Left ventricle myocardium inferior (tissue), 1 donor: ENCODE measurements at regions not wholly inside any gene's neighbourhood (a gene's known extent, or its start where the extent isn't known, plus 50 kb on each side); places are given as distances from the start of the nearest gene placed in this dataset.

Experiments used
- DNase-seq: peaks from one replicate; pipeline ENCODE4 v3.0.0-alpha.2; 2020
- H3K27ac ChIP-seq: fragments of 200-600 bp; replicated peaks from 2 replicates; pipeline ENCODE4 v1.8.0; 2021
- H3K27me3 ChIP-seq: fragments of 200-600 bp; 2 replicates; pipeline ENCODE4 v1.8.0; 2021; ENCODE audit warnings: low read depth
- H3K36me3 ChIP-seq: fragments of 200-600 bp; 2 replicates; pipeline ENCODE4 v1.8.0; 2021
- H3K4me1 ChIP-seq: fragments of 200-600 bp; 2 replicates; pipeline ENCODE4 v1.8.0; 2021
- H3K4me3 ChIP-seq: fragments of 200-600 bp; 2 replicates; pipeline ENCODE4 v1.8.0; 2021; ENCODE audit warnings: mild to moderate bottlenecking, moderate library complexity
- H3K9me3 ChIP-seq: fragments of 200-600 bp; replicated peaks from 2 replicates; pipeline ENCODE4 v1.8.0; 2021
- intact Hi-C: fragments of 100-400 bp; cut with micrococcal nuclease; formaldehyde crosslinking; loops from one replicate; pipeline ENCODE4 v1.11.0; 2022
- TF ChIP-seq, protein P1 (sequence below): fragments of 200-600 bp; IDR thresholded peaks from 2 replicates; pipeline ENCODE4 v1.8.0; 2021; ENCODE audit warnings: antibody characterized with exemption, mild to moderate bottlenecking, borderline replicate concordance
- donor health status: DM: no; HTN: yes; CAD: no; lungs with severe emphysema.

DNA sequence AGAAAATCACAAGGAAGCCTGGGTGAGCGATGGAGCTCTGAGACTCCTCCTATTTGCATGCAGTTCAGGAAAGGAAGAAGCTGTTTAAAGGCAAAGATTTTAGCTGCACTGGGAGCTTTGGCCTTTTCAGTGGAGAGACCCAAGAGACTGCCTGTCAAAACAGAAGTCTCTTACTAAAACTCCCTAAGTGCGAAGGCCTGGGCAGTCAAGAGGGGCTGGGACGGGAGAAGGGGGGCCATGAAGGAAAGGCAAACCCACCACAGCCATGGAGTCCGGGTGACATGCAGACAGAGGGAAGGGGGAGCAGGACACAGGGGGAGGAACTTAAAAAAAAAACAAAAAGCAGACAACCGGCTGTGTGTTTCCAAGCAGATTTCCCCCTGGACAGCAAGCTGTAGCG is 537.6 kb upstream of the NOX3 start:
- no peaks in the 10 kb centered on the region for H3K27me3 ChIP-seq
- H3K27ac ChIP-seq: peak overlapping the region; percentile 9
- DNase-seq: no peak
- H3K4me3 ChIP-seq: no peak overlapping the region
- H3K36me3 ChIP-seq: no peaks in the 10 kb centered on the region
- no peaks in the 10 kb centered on the region for H3K4me1 ChIP-seq
- no peaks in the 10 kb centered on the region for H3K9me3 ChIP-seq
- TF ChIP-seq, protein P1, sequence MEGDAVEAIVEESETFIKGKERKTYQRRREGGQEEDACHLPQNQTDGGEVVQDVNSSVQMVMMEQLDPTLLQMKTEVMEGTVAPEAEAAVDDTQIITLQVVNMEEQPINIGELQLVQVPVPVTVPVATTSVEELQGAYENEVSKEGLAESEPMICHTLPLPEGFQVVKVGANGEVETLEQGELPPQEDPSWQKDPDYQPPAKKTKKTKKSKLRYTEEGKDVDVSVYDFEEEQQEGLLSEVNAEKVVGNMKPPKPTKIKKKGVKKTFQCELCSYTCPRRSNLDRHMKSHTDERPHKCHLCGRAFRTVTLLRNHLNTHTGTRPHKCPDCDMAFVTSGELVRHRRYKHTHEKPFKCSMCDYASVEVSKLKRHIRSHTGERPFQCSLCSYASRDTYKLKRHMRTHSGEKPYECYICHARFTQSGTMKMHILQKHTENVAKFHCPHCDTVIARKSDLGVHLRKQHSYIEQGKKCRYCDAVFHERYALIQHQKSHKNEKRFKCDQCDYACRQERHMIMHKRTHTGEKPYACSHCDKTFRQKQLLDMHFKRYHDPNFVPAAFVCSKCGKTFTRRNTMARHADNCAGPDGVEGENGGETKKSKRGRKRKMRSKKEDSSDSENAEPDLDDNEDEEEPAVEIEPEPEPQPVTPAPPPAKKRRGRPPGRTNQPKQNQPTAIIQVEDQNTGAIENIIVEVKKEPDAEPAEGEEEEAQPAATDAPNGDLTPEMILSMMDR: no peak
- intact Hi-C loops: no loop called here

DNA sequence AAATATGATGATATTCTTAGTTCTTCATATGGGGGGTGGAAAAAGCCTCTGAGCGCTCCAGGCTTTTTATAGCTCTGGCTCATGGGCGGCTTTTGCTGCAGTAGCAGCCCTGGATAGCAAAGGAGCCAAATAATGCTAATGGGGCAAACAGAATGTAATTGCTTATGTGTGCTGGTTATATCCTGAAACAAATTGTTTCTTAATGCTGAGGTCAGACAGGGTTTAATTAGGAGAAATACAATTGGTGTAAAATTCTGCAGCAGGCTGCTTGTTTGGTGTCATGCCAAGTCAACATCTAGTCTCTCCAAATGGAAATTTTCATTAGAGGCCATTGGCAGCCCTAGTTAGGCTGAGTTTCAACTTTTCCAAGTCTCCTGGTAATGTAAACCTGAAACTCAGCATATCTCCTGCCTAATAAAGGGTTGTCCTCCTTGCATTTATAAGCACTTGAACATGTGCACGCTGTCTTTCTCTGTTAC is 530.1 kb upstream of the NOX3 start:
- H3K36me3 ChIP-seq: no peaks in the 10 kb centered on the region
- H3K4me3 ChIP-seq: no peak overlapping the region
- H3K4me1 ChIP-seq: peaks cover 24% of the 10 kb centered on the region
- DNase-seq: peak; percentile 35
- no peaks in the 10 kb centered on the region for H3K9me3 ChIP-seq
- no peaks in the 10 kb centered on the region for H3K27me3 ChIP-seq
- H3K27ac ChIP-seq: peak overlapping the region; percentile 75
- intact Hi-C loops: no loop called here
- TF ChIP-seq, protein P1: no peak

DNA sequence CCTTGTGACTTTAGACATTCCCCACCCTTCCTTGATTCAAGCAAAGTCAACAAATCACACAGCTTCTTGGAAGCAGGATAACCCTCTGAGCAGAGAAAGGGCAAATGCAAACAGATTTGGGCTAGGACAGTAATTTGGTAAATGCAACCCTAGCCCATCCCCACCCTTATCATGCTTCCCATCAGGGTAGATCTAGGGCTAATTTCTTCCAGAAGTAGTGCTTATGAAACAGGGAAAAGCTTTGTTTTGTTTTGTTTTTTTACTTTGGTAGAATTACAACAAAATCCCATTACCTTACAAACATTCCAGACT is 525.1 kb upstream of the NOX3 start:
- Histone ChIP-seq H3K27ac (peak overlapping the region; percentile 60), H3K27me3 (no peaks in the 10 kb centered on the region), H3K4me3 (no peak overlapping the region), H3K36me3 (no peaks in the 10 kb centered on the region), H3K9me3 (no peaks in the 10 kb centered on the region), H3K4me1 (peaks cover 25% of the 10 kb centered on the region)
- TF ChIP-seq, protein P1: no peak
- no peak for DNase-seq
- intact Hi-C loops: no loop called here

DNA sequence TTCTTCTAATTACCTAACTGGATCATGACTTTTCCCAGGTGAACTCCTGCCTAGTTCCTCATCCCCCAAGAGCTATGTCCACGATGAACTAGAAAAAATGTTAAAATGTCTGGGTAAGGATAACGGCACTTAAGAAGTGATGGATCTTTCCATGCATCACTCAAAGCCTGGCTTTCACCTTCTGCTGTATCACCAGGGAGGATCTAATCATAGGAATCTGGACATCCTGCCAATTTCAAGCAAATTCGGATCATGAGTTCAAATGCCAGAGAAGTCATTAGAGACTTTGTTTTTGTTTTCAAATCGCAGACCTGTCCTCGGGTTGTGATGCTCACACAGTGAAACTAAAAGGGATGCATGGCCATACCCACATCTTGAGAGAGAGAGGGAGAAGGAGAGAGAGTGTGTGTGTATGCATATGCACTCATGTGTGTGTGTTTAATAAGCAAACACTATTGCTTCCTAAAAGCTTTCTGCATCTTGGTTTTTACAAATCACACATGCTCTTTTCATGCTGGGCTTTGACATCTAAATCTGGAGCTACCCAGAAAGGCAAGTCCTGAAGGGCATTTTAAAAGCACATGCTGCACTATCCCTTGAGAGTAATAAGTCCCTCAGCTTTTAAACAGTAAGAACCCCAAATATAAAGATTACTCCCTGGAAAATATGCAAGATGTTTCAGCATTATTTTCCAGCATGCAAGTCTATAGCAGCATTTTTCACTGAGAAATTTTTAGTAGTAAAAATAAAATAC is 524.6 kb upstream of the NOX3 start:
- Histone ChIP-seq H3K9me3 (no peaks in the 10 kb centered on the region), H3K36me3 (no peaks in the 10 kb centered on the region), H3K4me1 (peaks cover 21% of the 10 kb centered on the region), H3K27me3 (no peaks in the 10 kb centered on the region), H3K4me3 (no peak overlapping the region), H3K27ac (peak overlapping the region; percentile 60)
- intact Hi-C loops: no loop called here
- TF ChIP-seq, protein P1: no peak
- DNase-seq: no peak

DNA sequence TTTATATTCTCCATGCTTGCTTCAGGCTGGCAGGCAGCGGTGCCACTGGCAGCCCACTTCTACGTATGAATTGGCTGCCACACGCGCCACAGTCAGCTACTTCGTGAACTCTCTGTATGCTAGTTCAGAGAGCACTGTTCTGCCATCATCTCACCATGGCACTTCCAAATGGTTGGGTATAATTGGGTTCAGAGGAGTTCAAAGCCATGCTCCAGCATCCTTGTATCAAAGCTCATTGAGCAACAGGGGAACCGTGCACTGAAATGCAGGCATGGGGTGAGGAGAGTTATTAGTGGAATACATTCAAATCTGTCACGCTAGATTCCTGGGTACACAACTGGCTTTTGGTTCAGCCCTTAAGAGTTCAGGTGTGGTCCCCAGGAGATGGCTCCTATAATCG is 519.9 kb upstream of the NOX3 start:
- no peak for DNase-seq
- Histone ChIP-seq H3K9me3 (no peaks in the 10 kb centered on the region), H3K36me3 (no peaks in the 10 kb centered on the region), H3K4me1 (peaks cover 8% of the 10 kb centered on the region), H3K27ac (no peak overlapping the region), H3K27me3 (no peaks in the 10 kb centered on the region), H3K4me3 (no peak overlapping the region)
- intact Hi-C loops: no loop called here
- TF ChIP-seq, protein P1: no peak
